ENCODE measurements at regions not wholly inside any gene's neighbourhood (a gene's known extent, or its start where the extent isn't known, plus 50 kb on each side); places are given as distances from the start of the nearest gene placed in this dataset.

GRCh38 chr1:208461680-208462079, 217.5 kb upstream of the PLXNA2 start:
- H3K4me3 ChIP-seq (ENCODE audit: low read depth, low read length), result no peak overlapping the region
- ChIA-PET CTCF (interaction anchor here (1.1 to 2.4 kb wide), 3 partner anchors 9 to 18 kb away, joined by 3 to 7 read pairs (median 6); no protein-coding TSS in a partner anchor), POLR2A (no interaction called here)
- no peaks in the 10 kb centered on the region for H3K4me1 ChIP-seq (ENCODE audit: control insufficient read depth, insufficient read depth, low read length)
- TF ChIP-seq ZNF600 (tag by site-specific recombination; IDR thresholded peaks at IDR 0.05) (no peak), ZNF394 (tag by site-specific recombination; IDR thresholded peaks at IDR 0.05; ENCODE audit: borderline replicate concordance) (no peak), HOXA7 (CRISPR knock-in tag; IDR thresholded peaks at IDR 0.05; ENCODE audit: borderline replicate concordance) (no peak), WT1 (tag by site-specific recombination; IDR thresholded peaks at IDR 0.05) (no peak), ATF2 (tag by site-specific recombination; IDR thresholded peaks at IDR 0.05; ENCODE audit: low read depth) (no peak), ZNF843 (tag by site-specific recombination; IDR thresholded peaks at IDR 0.05) (no peak), ZNF324 (tag by site-specific recombination; IDR thresholded peaks at IDR 0.05) (no peak), EGR2 (tag by site-specific recombination; IDR thresholded peaks at IDR 0.05; ENCODE audit: low read depth) (no peak), ZNF146 (tag by site-specific recombination; IDR thresholded peaks at IDR 0.05) (no peak), ZNF529 (tag by site-specific recombination; IDR thresholded peaks at IDR 0.05; ENCODE audit: insufficient replicate concordance) (no peak)
- TF ChIP-seq, protein P1, sequence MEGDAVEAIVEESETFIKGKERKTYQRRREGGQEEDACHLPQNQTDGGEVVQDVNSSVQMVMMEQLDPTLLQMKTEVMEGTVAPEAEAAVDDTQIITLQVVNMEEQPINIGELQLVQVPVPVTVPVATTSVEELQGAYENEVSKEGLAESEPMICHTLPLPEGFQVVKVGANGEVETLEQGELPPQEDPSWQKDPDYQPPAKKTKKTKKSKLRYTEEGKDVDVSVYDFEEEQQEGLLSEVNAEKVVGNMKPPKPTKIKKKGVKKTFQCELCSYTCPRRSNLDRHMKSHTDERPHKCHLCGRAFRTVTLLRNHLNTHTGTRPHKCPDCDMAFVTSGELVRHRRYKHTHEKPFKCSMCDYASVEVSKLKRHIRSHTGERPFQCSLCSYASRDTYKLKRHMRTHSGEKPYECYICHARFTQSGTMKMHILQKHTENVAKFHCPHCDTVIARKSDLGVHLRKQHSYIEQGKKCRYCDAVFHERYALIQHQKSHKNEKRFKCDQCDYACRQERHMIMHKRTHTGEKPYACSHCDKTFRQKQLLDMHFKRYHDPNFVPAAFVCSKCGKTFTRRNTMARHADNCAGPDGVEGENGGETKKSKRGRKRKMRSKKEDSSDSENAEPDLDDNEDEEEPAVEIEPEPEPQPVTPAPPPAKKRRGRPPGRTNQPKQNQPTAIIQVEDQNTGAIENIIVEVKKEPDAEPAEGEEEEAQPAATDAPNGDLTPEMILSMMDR (tag by site-specific recombination; IDR thresholded peaks at IDR 0.05), result no peak
- TF ChIP-seq, protein P2, sequence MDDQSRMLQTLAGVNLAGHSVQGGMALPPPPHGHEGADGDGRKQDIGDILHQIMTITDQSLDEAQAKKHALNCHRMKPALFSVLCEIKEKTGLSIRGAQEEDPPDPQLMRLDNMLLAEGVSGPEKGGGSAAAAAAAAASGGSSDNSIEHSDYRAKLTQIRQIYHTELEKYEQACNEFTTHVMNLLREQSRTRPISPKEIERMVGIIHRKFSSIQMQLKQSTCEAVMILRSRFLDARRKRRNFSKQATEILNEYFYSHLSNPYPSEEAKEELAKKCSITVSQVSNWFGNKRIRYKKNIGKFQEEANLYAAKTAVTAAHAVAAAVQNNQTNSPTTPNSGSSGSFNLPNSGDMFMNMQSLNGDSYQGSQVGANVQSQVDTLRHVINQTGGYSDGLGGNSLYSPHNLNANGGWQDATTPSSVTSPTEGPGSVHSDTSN (CRISPR knock-in tag; IDR thresholded peaks at IDR 0.05), result no peak
- no peak overlapping the region for H3K27ac ChIP-seq (ENCODE audit: extremely low read depth, low read depth, low read length)
- no peaks in the 10 kb centered on the region for H3K9me3 ChIP-seq (ENCODE audit: control insufficient read depth, insufficient read depth, low read depth, low read length)
- H3K36me3 ChIP-seq (ENCODE audit: control insufficient read depth in 2 of 2, insufficient read depth in 1 of 2, low read length in 2 of 2), result no peaks in the 10 kb centered on the region

GRCh38 chr1:208462761-208463160, 218.6 kb upstream of the PLXNA2 start:
- Histone ChIP-seq H3K4me1 (ENCODE audit: control insufficient read depth, insufficient read depth, low read length) (no peaks in the 10 kb centered on the region), H3K27ac (ENCODE audit: extremely low read depth, low read depth, low read length) (no peak overlapping the region), H3K9me3 (ENCODE audit: control insufficient read depth, insufficient read depth, low read depth, low read length) (no peaks in the 10 kb centered on the region), H3K36me3 (ENCODE audit: control insufficient read depth in 2 of 2, insufficient read depth in 1 of 2, low read length in 2 of 2) (no peaks in the 10 kb centered on the region), H3K4me3 (ENCODE audit: low read depth, low read length) (no peak overlapping the region)
- POLR2A ChIA-PET, result no interaction called here
- TF ChIP-seq ZNF626 (tag by site-specific recombination; IDR thresholded peaks at IDR 0.05) (no peak), ATF2 (tag by site-specific recombination; IDR thresholded peaks at IDR 0.05; ENCODE audit: low read depth) (peak; percentile 43; the same call in 1 of the 2 replicates), OVOL3 (tag by site-specific recombination; IDR thresholded peaks at IDR 0.05) (no peak)
- CTCF ChIA-PET, result interaction anchor here (0.6 to 1.1 kb wide), 2 partner anchors 20 to 1117 kb away, joined by 3 read pairs; no protein-coding TSS in a partner anchor

DNA sequence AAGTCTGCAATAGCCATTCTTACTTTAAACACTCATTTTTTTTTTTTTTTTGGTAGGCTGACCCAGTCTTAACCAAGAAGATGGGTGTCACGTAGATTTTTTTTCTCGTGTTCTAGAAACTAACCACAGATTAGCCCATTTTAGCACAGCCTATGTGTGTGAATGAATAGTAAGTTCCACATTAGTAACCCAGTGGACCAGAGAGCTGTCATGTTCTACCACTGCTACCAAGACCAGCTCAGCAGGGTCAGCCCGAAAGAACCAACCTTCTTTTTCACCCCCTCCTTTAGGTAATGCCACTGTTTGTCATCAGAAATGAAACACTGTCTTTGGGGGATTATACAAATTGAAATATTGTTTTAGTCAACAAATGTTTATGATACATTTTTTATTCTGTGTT, 221.1 kb upstream of the PLXNA2 start:
- Histone ChIP-seq H3K9me3 (ENCODE audit: control insufficient read depth, insufficient read depth, low read depth, low read length) (no peaks in the 10 kb centered on the region), H3K4me1 (ENCODE audit: control insufficient read depth, insufficient read depth, low read length) (no peaks in the 10 kb centered on the region), H3K4me3 (ENCODE audit: low read depth, low read length) (no peak overlapping the region), H3K36me3 (ENCODE audit: control insufficient read depth in 2 of 2, insufficient read depth in 1 of 2, low read length in 2 of 2) (no peaks in the 10 kb centered on the region), H3K27ac (ENCODE audit: extremely low read depth, low read depth, low read length) (no peak overlapping the region)
- ChIA-PET POLR2A (no interaction called here), CTCF (no interaction called here)
- TF ChIP-seq ZNF341 (tag by site-specific recombination; IDR thresholded peaks at IDR 0.05; ENCODE audit: low read depth) (no peak), PRDM2 (tag by site-specific recombination; IDR thresholded peaks at IDR 0.05; ENCODE audit: borderline replicate concordance) (no peak), ZNF76 (tag by site-specific recombination; IDR thresholded peaks at IDR 0.05; ENCODE audit: borderline replicate concordance, low read depth) (no peak), ZBTB7A (tag by site-specific recombination; IDR thresholded peaks at IDR 0.05; ENCODE audit: low read depth) (no peak), ZBTB20 (tag by site-specific recombination; IDR thresholded peaks at IDR 0.05) (no peak), ZNF311 (tag by site-specific recombination; IDR thresholded peaks at IDR 0.05; ENCODE audit: borderline replicate concordance) (no peak)
